ENCODE measurements at regions not wholly inside any gene's neighbourhood (a gene's known extent, or its start where the extent isn't known, plus 50 kb on each side); places are given as distances from the start of the nearest gene placed in this dataset.

DNA sequence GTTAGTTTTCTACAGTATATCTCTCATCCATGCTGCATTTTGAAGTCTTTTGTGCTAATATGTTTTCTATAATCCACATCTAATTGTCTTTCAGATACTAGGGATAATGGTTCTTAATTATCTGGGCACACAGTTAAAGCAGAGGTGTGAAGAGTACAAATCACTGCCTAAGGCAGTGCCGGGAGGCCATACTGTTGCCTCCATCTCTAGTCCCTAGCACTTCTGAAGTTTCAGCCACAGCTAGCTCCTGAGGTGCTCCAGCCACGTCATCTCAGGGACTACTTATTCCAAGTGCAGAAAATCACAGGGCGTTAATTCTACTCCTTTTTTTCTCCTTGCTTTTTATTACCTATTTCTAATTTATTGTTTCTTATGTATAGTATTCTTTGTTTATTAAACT, 760.0 kb upstream of the FAM174A start:
- Histone ChIP-seq H3K4me3 (IDR thresholded peaks at IDR 0.05; ENCODE audit: insufficient read depth, low read depth, low read length) (no peak overlapping the region), H3K4me1 (ENCODE audit: low read depth, poor library complexity, severe bottlenecking) (no peaks in the 10 kb centered on the region), H3K9ac (no peak overlapping the region), H3K79me2 (ENCODE audit: insufficient read depth, low read depth) (no peaks in the 10 kb centered on the region), H3K27me3 (ENCODE audit: insufficient read depth, low read depth) (no peaks in the 10 kb centered on the region), H3K27ac (no peak overlapping the region), H2AFZ (ENCODE audit: low read depth) (no peak overlapping the region), H4K20me1 (ENCODE audit: insufficient read depth) (no peaks in the 10 kb centered on the region), H3K4me2 (no peak overlapping the region), H3K36me3 (ENCODE audit: insufficient read depth) (no peaks in the 10 kb centered on the region)
- TF ChIP-seq, protein P1, sequence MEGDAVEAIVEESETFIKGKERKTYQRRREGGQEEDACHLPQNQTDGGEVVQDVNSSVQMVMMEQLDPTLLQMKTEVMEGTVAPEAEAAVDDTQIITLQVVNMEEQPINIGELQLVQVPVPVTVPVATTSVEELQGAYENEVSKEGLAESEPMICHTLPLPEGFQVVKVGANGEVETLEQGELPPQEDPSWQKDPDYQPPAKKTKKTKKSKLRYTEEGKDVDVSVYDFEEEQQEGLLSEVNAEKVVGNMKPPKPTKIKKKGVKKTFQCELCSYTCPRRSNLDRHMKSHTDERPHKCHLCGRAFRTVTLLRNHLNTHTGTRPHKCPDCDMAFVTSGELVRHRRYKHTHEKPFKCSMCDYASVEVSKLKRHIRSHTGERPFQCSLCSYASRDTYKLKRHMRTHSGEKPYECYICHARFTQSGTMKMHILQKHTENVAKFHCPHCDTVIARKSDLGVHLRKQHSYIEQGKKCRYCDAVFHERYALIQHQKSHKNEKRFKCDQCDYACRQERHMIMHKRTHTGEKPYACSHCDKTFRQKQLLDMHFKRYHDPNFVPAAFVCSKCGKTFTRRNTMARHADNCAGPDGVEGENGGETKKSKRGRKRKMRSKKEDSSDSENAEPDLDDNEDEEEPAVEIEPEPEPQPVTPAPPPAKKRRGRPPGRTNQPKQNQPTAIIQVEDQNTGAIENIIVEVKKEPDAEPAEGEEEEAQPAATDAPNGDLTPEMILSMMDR (conservative IDR thresholded peaks at IDR 0.05; ENCODE audit: low read depth, low read length) = no peak

DNA sequence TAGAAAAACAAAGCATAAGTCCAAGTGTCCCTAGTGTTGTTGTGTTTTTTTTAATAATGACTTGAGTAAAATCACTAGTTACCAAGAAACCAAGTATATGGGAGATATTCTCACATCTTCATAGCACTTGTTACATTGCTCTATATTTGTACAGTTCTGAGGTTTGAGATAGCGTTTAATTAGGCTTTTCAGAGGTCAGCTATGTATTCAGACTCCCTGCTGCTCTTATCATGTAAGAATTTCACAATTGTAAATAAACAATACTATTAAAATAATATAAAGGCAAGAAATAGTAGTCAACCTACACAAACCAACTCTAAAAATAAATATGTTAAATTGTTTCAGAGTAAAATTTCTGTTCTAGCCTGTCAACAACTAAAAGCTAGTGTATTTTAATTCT, 761.9 kb upstream of the FAM174A start:
- Histone ChIP-seq H3K4me3 (IDR thresholded peaks at IDR 0.05; ENCODE audit: insufficient read depth, low read depth, low read length) (no peak overlapping the region), H3K9ac (no peak overlapping the region; the same call in 1 of the 2 replicates), H3K27me3 (ENCODE audit: insufficient read depth, low read depth) (no peaks in the 10 kb centered on the region), H3K4me1 (ENCODE audit: low read depth, poor library complexity, severe bottlenecking) (no peaks in the 10 kb centered on the region), H3K79me2 (ENCODE audit: insufficient read depth, low read depth) (no peaks in the 10 kb centered on the region), H3K27ac (no peak overlapping the region), H4K20me1 (ENCODE audit: insufficient read depth) (no peaks in the 10 kb centered on the region), H2AFZ (ENCODE audit: low read depth) (no peak overlapping the region), H3K36me3 (ENCODE audit: insufficient read depth) (no peaks in the 10 kb centered on the region), H3K4me2 (no peak overlapping the region)
- TF ChIP-seq, protein P1 (conservative IDR thresholded peaks at IDR 0.05; ENCODE audit: low read depth, low read length) = no peak

DNA sequence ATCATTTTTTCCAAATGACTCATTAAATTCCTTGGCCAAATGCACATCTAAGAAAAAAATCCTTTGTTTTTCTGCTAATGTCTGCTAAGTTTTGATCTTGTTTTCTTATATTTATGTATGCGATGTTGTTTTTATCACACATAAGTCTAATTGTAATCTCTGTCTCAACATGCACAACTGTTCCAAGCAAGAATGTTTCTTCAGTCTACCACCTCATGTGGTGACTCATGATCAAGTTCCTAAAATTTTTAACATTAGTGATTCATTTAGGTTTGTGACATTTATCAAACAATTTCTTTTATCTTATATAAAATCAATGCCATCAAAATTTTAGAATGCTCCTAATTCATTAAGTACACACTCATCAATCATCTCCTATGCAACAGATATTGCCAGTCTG, 763.9 kb upstream of the FAM174A start:
- Histone ChIP-seq H4K20me1 (ENCODE audit: insufficient read depth) (no peaks in the 10 kb centered on the region), H3K4me3 (IDR thresholded peaks at IDR 0.05; ENCODE audit: insufficient read depth, low read depth, low read length) (no peak overlapping the region), H2AFZ (ENCODE audit: low read depth) (no peak overlapping the region), H3K27me3 (ENCODE audit: insufficient read depth, low read depth) (no peaks in the 10 kb centered on the region), H3K79me2 (ENCODE audit: insufficient read depth, low read depth) (no peaks in the 10 kb centered on the region), H3K36me3 (ENCODE audit: insufficient read depth) (no peaks in the 10 kb centered on the region), H3K9ac (no peak overlapping the region), H3K27ac (no peak overlapping the region), H3K4me2 (no peak overlapping the region), H3K4me1 (ENCODE audit: low read depth, poor library complexity, severe bottlenecking) (no peaks in the 10 kb centered on the region)
- TF ChIP-seq, protein P1 (conservative IDR thresholded peaks at IDR 0.05; ENCODE audit: low read depth, low read length) = no peak

DNA sequence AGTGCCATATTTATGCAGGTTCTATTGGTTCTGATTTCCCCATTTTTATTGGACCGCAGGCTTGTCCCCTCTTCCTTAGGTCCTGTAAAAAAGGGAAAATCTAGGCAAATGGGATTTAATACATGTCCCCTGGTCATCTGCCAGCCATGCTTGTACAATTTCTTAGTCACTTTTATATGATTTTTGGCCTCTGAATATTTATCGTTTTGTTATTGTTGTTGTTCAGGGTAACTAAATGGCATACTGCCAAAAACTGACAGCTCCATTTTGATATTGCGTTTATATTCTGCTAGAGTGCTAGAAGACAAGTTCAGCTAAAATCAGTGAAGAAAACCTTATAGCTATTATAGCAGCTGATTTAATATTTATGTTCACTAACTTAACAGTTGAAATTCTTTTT, 770.2 kb upstream of the FAM174A start:
- TF ChIP-seq, protein P1 (conservative IDR thresholded peaks at IDR 0.05; ENCODE audit: low read depth, low read length) = no peak
- H3K9ac ChIP-seq = no peak overlapping the region
- H4K20me1 ChIP-seq (ENCODE audit: insufficient read depth) = no peaks in the 10 kb centered on the region
- no peak overlapping the region for H3K4me3 ChIP-seq (IDR thresholded peaks at IDR 0.05; ENCODE audit: insufficient read depth, low read depth, low read length)
- H3K79me2 ChIP-seq (ENCODE audit: insufficient read depth, low read depth) = no peaks in the 10 kb centered on the region
- H2AFZ ChIP-seq (ENCODE audit: low read depth) = no peak overlapping the region
- no peaks in the 10 kb centered on the region for H3K27me3 ChIP-seq (ENCODE audit: insufficient read depth, low read depth)
- no peaks in the 10 kb centered on the region for H3K36me3 ChIP-seq (ENCODE audit: insufficient read depth)
- no peaks in the 10 kb centered on the region for H3K4me1 ChIP-seq (ENCODE audit: low read depth, poor library complexity, severe bottlenecking)
- H3K27ac ChIP-seq = no peak overlapping the region
- H3K4me2 ChIP-seq = no peak overlapping the region

All from KMS-11 (cell line).